ENCODE measurements at regions not wholly inside any gene's neighbourhood (a gene's known extent, or its start where the extent isn't known, plus 50 kb on each side); places are given as distances from the start of the nearest gene placed in this dataset.
"Not testable (repeated sequence)": the region's sequence is repeated elsewhere in the genome, so short reads cannot be mapped to it uniquely, and the experiment has no call there.

DNA sequence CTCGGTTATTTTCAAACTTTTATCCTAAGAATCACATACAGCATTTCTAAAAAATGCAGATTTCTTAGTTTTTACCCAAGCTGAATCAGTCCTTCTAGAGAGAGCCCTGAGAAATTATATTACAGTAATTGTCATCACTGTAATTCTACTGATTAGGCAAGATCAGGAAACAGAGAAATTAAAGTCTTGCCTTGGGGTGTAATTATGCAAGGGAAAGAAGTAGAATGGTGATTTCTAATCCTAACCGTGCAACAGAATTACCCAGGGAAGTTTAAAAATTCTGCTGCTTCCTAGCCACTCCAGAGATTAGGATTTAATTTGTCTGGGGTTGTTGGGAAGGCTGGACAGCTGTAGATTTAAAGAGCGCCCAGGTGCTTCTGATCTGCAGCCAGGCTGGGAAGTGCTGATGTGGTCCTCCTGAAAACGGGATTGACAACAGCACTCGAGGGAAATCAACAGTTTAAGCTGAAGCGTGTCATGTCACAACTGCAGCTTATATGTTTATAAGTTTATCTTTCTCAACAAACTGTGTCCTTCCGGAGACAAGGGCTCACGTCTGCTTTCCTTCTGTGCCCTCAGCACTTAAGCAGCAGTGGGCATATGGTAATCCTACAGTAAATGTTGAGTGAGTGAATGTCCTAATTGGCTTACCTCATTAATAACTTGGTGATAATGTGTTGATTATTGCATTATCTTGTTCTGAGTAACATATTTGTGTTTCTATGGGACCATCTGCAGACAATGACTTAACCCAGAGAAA is 671.9 kb upstream of the SOX11 start:
- no peak overlapping the region for H3K4me3 ChIP-seq (replicated peaks; ENCODE audit: low read depth, low read length)
- TF ChIP-seq, protein P1, sequence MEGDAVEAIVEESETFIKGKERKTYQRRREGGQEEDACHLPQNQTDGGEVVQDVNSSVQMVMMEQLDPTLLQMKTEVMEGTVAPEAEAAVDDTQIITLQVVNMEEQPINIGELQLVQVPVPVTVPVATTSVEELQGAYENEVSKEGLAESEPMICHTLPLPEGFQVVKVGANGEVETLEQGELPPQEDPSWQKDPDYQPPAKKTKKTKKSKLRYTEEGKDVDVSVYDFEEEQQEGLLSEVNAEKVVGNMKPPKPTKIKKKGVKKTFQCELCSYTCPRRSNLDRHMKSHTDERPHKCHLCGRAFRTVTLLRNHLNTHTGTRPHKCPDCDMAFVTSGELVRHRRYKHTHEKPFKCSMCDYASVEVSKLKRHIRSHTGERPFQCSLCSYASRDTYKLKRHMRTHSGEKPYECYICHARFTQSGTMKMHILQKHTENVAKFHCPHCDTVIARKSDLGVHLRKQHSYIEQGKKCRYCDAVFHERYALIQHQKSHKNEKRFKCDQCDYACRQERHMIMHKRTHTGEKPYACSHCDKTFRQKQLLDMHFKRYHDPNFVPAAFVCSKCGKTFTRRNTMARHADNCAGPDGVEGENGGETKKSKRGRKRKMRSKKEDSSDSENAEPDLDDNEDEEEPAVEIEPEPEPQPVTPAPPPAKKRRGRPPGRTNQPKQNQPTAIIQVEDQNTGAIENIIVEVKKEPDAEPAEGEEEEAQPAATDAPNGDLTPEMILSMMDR (IDR thresholded peaks at IDR 0.05; ENCODE audit: low read depth, low read length, missing control alignments) = no peak
- no peak for DNase-seq (ENCODE audit: extremely low read depth, low read depth)

DNA sequence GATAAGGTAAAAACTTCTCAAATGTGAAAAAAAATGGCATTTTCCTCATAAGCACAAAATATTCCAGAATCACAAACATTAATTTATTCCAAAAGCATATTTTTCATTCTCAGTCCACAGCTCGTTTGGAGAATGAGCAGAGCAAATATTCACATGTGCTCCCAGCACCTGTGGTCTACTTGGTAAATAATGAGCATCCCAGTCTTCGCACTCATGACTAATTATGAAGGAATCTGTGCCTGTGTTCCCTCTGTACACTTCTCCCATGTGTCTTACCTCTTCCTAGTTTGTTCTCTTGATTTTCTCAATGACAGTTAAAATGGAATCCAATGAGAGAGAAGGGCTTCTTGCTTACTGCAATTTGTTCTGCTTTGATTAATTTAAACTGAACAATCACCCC is 671.0 kb upstream of the SOX11 start:
- TF ChIP-seq, protein P1 (IDR thresholded peaks at IDR 0.05; ENCODE audit: low read depth, low read length, missing control alignments) = no peak
- DNase-seq (ENCODE audit: extremely low read depth, low read depth) = no peak
- H3K4me3 ChIP-seq (replicated peaks; ENCODE audit: low read depth, low read length) = no peak overlapping the region

DNA sequence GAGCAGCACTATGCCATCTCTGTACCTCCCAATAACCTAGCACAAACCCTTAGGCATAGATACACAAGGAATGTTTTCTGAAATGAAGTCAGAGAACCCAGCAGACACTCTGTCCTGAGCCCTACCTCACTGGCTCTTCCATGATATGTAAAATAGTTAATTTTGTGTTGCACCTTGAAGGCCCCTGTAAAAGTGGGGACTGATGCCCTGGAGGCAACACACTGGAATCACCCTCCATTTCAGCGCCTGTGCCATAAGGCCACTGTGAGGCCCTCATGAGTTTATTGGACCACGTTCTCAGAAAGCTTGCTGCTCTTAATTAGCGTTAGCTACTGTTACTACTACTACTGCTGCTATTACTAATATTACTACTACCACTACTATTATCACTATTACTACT is 670.1 kb upstream of the SOX11 start:
- H3K4me3 ChIP-seq (replicated peaks; ENCODE audit: low read depth, low read length) = no peak overlapping the region
- TF ChIP-seq, protein P1 (IDR thresholded peaks at IDR 0.05; ENCODE audit: low read depth, low read length, missing control alignments) = no peak
- DNase-seq (ENCODE audit: extremely low read depth, low read depth) = no peak

GRCh38 chr2:5022708-5023635 is 669.2 kb upstream of the SOX11 start:
- H3K4me3 ChIP-seq (replicated peaks; ENCODE audit: low read depth, low read length); DNase-seq (ENCODE audit: extremely low read depth, low read depth): not testable (repeated sequence)

DNA sequence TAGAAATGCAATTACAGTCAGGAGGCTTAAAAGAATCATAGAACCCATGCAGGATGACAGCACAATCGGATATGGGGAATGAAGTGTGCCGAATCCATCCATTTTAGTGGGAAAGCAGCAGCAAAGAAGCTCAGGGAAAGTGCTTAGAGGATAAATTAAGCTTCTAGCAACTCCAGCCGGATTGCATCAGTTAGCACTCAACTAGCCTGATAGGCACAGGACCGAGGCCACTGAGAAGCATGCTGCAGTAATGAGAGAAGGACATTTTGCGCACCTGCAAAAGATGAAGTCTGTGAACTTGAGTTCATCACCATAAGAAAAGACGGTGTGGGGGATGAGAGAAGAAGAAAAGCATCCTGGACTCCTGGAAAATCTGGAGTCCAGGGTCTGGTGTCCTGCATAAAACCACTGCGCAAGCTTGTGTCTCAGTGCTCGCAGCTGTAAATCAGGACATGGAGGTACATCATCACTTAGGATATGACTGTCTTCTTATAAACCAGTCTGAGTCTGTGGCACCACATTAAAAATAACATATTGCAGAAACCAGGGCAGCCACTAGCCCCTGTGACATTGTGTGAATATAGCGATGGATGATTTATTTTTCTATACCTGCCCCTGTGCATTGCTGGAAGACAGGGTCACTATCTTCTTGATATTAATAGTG is 665.5 kb upstream of the SOX11 start:
- TF ChIP-seq, protein P1 (IDR thresholded peaks at IDR 0.05; ENCODE audit: low read depth, low read length, missing control alignments) = no peak
- no peak overlapping the region for H3K4me3 ChIP-seq (replicated peaks; ENCODE audit: low read depth, low read length)
- DNase-seq (ENCODE audit: extremely low read depth, low read depth) = no peak

GRCh38 chr2:5035057-5035488 is 657.1 kb upstream of the SOX11 start:
- no peak overlapping the region for H3K4me3 ChIP-seq (replicated peaks; ENCODE audit: low read depth, low read length)
- DNase-seq (ENCODE audit: extremely low read depth, low read depth) = no peak
- TF ChIP-seq, protein P1 (IDR thresholded peaks at IDR 0.05; ENCODE audit: low read depth, low read length, missing control alignments) = no peak

DNA sequence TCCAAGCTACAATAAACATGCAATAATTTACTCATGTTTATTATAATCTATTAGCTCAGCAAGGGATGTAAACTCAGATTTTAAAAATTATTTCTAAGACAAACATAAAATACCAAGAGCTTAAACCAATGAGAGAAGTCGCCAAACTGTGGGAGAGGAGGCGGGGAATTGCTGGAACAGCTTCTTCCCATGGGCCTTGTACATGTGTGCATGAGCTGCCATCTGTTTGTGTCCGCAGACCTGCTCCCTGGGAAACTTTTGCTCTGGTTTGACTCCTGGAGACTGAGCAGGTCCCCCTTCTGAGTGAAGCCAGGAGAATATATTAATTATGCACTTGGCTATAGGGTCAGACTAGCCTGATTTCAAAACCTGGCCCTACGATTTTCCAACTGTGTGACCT is 655.9 kb upstream of the SOX11 start:
- H3K4me3 ChIP-seq (replicated peaks; ENCODE audit: low read depth, low read length) = no peak overlapping the region
- DNase-seq (ENCODE audit: extremely low read depth, low read depth) = no peak
- TF ChIP-seq, protein P1 (IDR thresholded peaks at IDR 0.05; ENCODE audit: low read depth, low read length, missing control alignments) = no peak

Data from HFF-Myc (cell line).